Right ventricle myocardium inferior (tissue), 1 donor: ENCODE measurements at regions not wholly inside any gene's neighbourhood (a gene's known extent, or its start where the extent isn't known, plus 50 kb on each side); places are given as distances from the start of the nearest gene placed in this dataset.
"Not testable (repeated sequence)": the region's sequence is repeated elsewhere in the genome, so short reads cannot be mapped to it uniquely, and the experiment has no call there.

Experiments
- ATAC-seq: fragments of 200-7000 bp; cut with Tn5 transposase; one replicate; pipeline ENCODE4 v1.9.1; 2020; ENCODE audit warnings: mild to moderate bottlenecking, moderate library complexity
- DNase-seq: peaks from one replicate; pipeline ENCODE4 v3.0.0; 2021; ENCODE audit errors: missing footprints
- intact Hi-C: fragments of 100-400 bp; cut with DNase I; formaldehyde crosslinking; loops from one replicate; pipeline ENCODE4 v1.11.0; 2022
- donor health status: DM: no; HTN: yes; CAD: no; lungs with severe emphysema.

DNA sequence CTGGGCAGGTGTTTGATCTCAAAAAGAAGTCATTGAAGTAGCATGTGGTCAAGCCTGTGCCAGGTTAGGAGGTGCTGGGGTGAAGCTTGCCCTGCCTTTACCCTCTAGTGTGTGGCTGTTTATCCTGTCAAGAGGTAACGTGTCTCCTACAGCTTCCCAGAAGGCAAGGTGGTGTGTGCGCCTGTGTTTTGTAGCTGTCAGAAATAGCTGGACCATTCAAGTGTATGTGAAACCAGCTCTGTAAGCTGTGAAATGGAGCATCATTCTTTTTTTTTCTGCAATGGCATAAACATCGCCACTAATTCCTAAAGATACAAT, 155.1 kb downstream of the BCL2L11 start:
- ATAC-seq = peak; percentile 55
- intact Hi-C loops = not testable (repeated sequence)

DNA sequence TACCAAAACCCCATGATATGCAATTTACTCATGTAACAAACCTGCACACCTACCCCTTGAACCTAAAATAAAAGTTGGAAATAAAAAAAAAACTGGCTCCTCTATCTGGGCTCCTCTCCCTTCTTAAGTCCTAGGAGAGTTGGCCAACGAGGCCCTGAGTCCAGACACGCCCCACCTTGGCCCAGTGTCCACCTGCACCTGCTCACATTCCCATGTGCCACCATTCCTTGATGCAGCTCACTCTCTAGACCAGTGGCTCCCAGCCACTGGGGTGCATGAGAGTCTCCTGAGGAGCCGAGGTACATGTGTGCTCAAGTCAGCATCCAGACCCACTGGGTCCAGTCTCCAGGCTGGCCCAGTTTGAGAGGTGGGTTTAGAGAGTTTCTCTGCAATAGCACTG, 157.4 kb downstream of the BCL2L11 start:
- ATAC-seq, DNase-seq, intact Hi-C loops: not testable (repeated sequence)

More for the DNA sequence above, 155.1 kb downstream of the BCL2L11 start:
- DNase-seq = not testable (repeated sequence)

DNA sequence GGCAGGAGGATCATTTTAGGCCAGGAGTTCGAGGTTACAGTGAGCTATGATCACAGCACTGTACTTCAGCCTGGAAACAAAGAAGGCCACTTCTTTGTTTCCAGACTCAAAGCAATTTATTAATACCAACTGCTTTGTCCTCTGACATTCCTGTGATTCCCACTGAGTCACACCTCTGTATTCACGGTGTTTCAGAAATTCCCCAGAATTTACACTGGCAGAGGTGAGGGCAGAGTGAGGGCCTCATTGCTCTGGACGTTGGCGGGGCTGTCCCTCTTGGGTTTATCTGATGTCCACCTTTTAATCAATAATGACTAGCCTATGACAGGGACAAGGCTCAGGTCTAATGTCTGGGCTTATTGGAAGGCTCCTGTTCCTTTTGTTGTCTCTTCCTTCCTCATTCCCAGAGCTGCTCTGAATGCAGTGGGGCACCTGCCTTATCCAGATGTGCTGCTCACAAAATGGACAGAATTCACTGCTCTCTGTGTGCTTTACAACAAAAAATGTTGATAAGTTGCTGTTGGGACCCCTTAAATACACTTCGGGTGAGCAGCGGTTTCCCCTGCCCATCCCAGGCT, 160.1 kb downstream of the BCL2L11 start:
- intact Hi-C loops, ATAC-seq, DNase-seq: not testable (repeated sequence)

DNA sequence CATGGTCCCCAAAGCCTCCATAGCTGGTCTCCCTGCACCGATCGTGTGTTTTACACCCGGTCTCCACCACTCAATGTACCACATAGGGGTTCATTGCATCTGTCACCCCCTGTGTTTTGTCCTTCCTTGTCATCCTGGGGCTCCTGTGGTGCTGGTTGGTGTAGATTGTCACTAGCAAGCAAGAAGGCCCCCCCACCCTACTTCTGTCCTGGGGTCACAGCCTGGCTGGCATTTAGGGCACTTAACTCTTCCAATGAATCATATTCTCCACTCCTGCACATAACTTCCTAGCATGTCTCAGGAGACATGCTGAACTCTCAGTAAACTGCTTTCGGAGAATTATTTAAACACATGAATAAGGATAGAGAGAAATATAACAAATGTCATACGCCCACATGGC, 161.4 kb downstream of the BCL2L11 start:
- DNase-seq, intact Hi-C loops, ATAC-seq: not testable (repeated sequence)

DNA sequence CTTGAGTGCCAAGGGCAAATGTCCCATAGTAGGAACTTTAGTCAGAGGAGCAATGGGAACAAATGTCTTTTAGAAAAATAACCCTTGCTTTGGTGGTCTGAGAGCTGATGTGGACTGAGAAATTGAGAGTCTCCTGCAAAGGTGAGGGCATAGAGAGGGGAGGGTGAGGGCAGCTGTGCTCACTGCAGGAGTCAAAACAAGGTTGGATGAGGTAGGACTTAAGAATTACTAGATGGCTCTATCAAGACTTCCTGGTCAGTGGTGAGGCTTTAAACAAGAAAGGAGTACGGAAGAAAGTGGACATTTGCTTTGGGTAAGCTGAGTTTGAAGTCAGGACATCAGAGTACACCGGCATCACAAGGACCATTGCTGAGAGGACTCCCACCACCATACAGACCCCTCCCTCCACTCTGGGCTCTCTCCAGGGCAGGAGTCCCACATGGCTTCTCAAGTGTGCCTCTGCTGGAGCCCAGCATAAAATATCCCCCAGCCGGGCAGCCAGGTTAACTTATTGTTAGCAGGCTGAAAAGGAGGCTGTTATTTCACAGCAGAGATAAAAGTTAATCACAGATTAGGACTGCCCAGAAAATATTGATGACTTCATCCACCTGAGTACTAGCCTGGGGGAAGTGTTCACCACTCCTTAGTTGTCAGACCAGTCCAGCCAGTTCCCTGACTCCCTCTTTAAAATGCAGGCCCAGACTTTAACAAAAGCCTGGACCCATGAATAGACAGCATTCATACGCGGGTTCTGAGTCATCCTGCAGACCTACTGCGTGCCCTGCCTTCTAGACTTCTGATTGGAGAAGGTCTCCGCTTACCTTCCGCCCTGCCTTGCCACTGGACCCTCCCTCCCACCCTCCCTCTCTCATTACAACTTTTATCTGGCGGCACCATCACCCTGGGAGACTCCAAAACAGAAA, 167.2 kb downstream of the BCL2L11 start:
- DNase-seq, ATAC-seq, intact Hi-C loops: not testable (repeated sequence)

DNA sequence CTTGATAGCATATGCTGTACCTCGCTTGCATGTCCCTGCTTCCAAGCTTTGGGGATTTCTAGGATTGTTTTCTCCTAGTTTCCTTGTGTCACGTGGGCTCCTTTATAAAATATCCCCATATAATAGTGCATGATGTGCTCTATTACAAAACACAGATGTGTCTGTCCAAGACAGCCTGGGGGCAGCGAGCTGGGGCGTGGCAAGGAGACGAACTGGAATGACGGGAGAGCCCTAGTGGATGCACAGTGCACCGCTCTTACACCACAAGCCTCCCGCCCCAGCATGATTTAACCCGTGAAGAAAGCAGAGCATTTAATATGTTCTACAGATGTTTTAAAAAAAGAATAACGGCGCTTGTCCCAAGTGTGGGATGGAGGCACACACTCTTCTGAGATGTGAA, 169.7 kb downstream of the BCL2L11 start:
- intact Hi-C loops, ATAC-seq, DNase-seq: not testable (repeated sequence)

DNA sequence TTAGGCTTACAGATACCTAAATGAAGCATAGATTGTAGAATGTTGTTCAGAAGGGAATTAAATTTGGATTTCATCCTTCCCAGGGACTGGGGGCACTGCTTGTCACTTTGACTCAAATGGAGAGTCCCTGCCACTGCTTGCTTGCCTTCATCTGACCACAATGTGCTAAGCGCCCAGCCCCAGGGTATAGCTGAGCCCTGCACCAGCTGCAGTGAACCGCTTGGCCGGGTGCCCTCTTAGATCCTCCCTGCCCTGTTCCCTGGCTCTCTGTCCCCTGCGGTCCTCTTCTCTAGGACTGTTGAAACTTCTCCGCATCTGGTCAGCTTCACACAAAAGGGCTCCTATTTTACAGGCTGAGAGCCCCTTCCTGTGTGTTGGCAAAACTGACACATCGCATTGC, 170.9 kb downstream of the BCL2L11 start:
- ATAC-seq, intact Hi-C loops, DNase-seq: not testable (repeated sequence)

DNA sequence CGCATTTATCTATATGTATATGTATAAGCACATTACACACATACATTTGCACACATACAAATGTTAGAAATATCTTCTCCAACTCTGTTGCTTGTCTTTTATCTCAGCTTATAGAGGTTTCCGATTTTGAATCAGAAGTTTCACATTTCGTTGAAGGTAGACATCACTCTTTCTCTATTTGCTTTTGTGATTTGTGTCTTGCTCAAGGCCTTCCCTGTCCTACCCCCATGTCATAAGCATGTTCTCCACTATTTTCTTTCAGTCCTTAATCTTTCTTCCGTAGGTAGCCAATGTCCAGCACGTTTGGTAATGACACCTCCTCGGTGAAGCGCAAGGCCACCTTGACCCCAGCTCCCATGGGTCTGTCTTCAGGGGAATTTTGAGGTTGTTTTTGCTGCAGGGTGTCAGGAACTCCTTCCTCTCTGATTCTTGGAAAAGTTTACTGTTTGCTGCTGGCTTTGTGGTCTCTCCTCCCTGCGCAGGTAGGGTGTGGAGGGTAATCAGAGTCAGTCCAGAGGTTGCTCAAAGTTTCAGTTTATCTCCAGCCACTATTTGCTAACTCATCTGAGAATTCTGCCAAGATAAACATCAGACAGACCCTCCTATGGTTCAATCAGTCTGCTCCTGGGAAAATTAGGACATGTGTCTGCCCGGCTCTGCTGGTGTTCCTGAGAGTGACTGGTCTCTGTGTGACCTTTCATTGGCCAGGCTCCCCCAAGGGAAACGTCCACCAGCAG, 171.7 kb downstream of the BCL2L11 start:
- DNase-seq, ATAC-seq, intact Hi-C loops: not testable (repeated sequence)

DNA sequence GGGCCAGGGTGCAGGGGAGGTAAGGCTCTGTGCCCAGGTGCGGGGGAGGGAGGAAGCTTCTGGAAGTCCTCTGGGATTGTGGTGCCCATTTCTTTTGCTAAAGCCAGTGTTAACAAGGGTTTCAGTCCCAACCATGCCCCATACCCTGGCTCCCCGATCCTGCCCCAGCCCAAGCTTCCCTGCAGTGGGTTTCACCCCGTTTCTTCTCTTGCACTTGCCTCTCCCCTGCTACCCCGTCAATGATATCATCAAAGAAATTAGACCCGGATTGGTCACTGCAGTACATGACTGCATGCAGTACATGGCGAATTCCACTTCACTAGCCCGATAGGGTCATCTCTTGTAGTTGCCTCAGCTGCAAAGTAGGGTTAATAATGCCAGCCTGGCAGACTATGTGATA, 174.0 kb downstream of the BCL2L11 start:
- ATAC-seq, intact Hi-C loops, DNase-seq: not testable (repeated sequence)

DNA sequence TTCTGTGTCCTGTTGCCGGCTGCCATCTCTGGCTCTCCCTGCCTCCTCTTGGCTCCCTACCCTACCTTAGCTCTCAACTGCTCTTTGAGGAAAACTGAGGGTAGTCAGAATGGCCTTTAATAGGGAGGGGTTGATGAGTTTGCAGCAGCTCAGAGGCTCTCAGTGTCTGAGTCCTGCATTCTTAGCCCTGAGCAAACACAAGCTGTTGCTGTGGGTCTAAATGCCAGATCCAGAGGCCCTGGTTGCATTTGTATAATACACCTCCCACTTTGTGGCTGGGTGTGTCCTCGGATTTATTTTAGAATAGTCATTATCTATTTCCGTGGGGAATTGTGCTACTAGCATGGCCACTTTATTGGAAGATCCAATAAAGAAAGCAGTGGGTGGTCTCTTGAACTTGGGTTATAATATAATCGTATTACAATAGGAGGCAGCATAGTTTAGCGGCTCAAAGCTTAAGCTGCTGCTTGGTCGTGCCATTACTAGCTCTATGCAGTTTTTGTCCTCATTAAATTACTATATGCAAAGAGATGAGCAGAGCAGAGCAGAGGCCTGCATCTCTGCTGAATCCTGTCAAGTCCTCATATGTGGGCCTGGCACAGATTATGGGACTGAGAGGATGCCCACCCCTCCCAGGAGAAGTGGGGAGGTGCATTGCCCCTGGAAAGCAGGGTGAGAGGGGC, 175.5 kb downstream of the BCL2L11 start:
- DNase-seq, intact Hi-C loops, ATAC-seq: not testable (repeated sequence)

DNA sequence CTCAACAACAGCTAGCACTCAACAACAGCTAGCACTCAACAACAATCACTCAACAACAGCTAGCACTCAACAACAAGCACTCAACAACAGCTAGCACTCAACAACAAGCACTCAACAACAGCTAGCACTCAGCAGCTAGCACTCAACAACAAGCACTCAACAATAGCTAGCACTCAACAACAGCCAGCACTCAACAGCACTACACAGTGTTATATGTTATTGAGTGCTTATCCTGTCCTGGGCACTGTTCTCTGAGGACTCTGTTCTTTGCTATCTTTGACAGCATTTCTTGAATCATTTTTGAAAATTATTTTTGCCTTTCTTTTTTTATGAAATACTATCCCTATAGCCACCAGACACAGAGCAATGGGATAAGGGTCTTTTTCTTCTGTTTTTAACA, 176.4 kb downstream of the BCL2L11 start:
- intact Hi-C loops, ATAC-seq, DNase-seq: not testable (repeated sequence)

DNA sequence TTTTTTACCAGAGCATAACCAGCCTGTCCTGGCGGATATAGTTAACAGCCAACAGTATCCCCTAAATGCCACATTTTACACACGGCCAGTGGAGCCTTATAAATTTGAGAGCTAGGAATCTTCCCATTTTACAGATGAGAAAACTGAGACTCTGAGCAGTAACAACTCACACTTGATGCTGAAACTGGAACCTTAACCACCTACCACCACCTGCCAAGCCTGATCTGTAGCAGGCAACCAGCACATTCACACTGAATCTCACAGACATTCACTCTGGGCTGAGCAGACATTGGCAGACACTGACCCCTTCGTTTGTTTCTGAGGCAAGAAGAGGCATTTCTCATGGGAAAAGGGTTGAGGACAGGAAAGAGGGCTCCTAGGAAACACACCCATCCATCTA, 178.2 kb downstream of the BCL2L11 start:
- DNase-seq, intact Hi-C loops, ATAC-seq: not testable (repeated sequence)

DNA sequence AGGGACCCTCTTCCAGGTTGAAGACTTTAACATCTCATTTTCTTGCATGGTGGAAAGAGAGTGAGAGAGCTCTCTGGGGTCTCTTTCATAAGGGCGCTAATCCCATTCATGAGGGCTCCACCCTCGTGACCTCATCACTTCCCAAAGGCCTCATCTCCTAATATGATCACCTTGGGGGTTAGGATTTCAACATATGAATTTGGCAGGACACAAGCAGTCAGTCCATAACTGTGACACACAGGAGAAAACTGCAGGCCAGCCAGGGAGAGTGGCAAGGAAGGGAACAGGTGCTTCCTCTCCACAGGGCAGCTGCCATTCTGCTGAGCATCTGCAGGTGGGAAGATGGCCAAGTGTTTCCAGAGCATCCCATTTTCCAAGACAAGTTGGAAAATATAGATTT, 178.9 kb downstream of the BCL2L11 start:
- DNase-seq, intact Hi-C loops, ATAC-seq: not testable (repeated sequence)

DNA sequence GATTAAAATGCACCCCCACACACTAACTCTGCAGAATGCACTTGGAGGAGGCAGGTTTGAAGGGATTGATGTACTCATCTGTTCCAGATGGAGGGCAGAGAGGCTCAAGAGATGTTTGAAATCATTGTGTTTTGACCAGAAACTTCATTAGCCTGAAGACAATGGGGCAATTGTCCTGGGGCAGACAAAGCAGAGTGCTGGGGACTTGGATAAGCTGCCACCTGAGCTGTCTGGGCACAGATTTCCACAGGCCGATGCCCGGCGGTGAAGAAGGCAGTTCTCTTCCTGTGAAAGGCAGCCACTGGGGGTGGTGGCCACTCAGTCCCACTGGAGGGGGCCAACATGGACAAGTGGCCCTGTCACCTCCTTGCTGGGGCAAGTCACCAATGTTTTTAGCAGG, 181.0 kb downstream of the BCL2L11 start:
- intact Hi-C loops, DNase-seq, ATAC-seq: not testable (repeated sequence)

DNA sequence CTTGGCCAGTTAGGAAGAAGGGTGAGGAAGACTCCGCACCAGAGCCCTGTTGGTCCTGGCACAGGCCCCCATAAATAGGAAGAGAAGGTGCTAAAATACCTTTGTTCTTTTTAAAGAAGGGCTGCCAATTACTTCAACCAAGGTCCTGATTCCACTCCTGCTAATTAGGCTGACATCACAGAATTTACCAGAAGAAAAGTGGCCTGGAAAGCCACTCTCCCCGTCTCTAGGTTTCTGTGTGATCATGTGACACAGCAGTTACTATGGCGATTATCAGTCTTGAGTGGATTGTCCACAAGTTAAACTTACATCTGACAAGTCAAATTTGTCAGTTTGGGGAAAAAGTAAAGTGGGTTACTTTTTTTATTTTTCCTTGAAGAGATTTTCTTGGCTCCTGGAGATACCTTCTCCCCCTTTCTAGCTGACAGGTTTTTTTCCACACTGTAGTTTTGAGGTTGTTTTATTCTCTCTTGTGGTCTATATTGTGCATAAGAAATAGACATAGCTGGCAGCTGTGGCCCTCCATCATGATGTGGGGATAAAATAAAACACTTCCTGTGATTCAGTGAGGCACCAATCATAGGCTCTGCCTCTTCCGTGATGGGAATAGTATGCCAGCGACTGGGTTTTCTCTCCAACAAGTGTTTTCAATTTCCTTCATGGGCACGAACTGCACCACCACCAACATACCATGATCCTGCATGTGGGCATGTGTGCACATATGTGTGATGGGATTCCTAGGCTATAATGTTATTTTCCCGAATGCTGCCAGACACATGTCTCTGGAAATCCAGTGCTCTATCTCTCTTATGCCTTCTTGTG, 181.9 kb downstream of the BCL2L11 start:
- DNase-seq, intact Hi-C loops, ATAC-seq: not testable (repeated sequence)

DNA sequence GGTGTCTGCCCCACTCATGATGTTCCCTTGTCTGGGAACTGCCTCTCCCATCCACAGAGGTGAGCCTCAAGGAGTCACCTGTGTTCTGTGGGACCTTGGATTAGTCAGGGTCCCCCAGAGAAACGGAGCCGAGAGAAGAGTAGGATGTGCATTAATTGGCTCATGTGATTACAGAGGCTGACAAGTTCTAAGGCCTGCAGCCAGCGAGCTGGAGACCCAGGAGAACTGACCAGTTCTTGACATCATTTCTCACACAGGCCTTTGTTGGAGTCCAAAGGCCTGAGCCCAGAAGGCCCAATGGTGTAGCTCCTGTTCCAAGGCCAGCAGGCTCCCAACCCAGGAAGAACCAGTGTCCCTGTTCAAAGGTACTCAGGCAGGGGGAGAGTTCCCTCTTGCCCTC, 186.6 kb downstream of the BCL2L11 start:
- ATAC-seq = not testable (repeated sequence)

DNA sequence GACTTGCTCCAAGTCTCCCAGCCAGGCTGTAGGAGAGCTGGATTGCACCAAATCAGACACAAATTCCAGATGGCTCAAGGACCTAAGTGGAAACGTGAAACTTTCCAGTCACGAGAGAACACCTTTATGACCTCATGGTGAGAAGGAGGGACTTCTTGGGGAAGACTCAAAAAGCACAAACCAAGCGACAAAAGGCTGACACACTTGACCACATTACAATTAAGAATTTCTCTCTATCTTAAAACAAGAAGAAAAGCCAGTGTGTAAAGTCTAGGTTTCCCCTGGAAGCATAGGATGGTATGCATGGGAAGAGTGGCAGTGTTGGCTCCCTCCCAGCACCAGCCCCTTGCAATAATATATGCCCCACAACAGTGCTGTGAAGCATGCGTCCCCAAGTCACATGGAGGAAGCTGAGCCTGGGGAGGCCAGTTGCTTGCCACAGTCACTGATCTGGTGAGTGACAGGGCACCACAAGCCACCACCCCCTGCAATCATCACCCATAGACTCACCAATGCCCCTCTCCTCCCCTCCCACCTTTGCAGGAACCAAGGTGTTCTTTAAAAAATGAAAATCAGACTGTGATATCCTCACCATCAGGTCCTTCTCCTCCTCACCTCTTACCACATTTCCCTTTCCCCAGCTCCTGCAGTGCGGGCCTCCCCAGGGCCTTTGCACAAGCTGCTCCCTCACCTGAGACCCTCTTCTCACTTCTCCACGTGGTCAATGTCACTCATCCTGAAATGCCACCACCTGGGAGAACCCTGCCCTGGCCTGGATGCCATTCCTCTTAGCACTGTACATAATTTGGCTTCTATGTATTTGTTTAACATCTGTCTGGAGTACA, 188.7 kb downstream of the BCL2L11 start:
- intact Hi-C loops, DNase-seq, ATAC-seq: not testable (repeated sequence)

More for the DNA sequence above, 186.6 kb downstream of the BCL2L11 start:
- intact Hi-C loops, DNase-seq: not testable (repeated sequence)
